GM21515 (cell line): ENCODE measurements at regions not wholly inside any gene's neighbourhood (a gene's known extent, or its start where the extent isn't known, plus 50 kb on each side); places are given as distances from the start of the nearest gene placed in this dataset.

Experiments
- ATAC-seq: cut with Tn5 transposase; IDR thresholded peaks from one replicate; pipeline ENCODE4 v1.9.1; 2021; ENCODE audit not compliant: unreplicated experiment

- ATAC-seq, result no peak
Observed at GRCh38 chr2:34070196-34070595, 471.1 kb upstream of the FAM98A start.

DNA sequence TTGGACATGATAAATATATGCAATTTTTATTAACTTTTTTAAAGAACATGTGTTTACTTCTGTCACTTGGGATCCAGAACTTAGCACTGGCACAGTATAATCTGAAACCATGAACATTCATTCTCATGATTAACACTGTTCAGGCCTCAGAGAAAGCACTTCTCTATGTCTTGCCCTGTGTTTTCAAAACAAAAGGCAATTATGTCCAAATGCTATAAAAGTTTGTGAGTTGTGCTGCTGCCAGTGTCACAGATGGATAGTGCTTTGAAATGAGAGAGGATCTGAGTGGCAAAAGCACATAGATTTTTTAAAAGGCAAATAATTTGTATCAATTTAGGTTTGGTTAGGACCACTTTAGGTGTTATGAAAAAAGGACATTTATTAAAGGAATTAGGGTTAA is 470.5 kb upstream of the FAM98A start:
- ATAC-seq, result no peak

DNA sequence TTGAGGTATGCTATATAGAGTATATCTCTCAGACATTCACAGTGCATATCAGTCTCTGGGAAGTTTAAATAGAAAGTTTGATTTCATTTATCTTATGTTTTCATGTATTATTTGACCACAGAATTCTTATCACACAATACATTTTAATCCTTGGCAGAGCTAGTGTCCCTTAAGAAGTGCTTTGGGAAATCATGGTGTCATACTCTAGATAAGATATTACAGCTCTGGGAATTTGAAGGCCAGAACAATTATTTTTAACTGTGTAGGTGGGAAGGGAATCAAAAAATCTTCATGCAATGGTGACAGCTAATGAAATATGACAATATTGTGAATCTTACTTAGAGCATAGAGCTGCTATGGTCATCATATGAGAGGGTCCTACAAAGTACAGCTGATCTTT is 451.3 kb upstream of the FAM98A start:
- ATAC-seq, result no peak

DNA sequence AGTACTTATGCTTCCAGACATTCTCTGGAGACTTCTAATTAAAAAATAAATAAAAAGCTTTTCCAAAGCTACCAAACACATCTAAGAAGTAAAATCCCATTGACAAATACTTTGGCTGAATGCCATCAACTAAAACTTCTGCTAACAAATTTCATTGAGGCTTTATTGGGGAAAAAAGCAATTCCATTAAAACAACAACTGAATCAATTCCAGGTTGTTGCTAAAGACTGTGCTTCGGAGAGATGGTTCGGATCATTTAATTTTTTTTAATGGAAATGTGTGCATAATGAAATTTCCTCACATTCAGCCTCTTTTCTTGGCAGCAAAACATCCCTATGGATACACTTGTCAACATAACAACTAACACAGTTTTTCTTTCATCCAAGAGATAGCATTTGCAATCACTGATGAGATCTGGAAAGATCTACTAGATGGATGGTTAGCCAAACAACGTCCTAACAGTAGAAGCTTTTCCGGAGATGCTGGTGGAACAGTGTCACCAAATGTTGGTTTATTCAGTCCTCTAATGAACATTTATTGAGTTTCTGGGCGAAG is 446.1 kb upstream of the FAM98A start:
- ATAC-seq, result no peak

- ATAC-seq, result no peak
Observed at GRCh38 chr2:34037886-34038285, 438.8 kb upstream of the FAM98A start.

- ATAC-seq, result no peak
Observed at GRCh38 chr2:34037157-34037556, 438.1 kb upstream of the FAM98A start.

DNA sequence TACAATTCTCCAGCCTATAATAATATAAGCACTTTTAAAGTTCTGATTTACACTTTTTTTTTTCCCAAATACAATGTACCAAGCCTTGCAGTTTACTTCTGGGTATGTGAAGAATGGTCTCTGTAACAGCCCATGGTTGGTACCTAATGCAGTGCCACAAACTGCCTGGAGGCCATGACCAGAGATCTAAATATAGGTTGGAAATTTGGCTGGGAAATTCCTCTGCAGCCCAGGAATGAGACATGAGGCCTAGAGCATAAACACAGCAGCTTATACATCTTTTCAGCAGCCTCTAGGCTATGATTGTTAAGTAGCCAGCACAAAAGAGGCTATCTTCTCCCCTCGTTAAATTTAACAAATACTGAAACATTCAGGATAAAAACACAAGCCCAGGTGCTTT is 432.0 kb upstream of the FAM98A start:
- no peak for ATAC-seq

DNA sequence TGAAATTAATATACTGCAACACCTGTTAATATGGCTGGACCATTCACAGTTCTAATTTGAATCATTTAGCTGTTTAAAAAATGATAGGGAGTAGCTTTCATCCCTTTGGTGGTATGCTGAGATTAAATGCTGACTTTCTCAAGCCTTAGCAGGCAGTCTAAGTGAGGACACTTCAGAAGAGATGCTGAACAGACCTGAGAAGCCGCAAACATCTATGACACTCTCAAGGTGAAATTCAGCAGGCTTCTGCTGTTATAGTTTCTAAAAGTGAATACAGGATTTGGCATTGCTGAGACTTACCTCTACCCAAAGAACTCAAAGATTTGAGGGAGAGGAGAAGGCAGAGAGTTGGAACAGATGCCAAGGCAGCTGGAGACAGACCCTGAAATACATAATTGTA is 431.2 kb upstream of the FAM98A start:
- no peak for ATAC-seq

DNA sequence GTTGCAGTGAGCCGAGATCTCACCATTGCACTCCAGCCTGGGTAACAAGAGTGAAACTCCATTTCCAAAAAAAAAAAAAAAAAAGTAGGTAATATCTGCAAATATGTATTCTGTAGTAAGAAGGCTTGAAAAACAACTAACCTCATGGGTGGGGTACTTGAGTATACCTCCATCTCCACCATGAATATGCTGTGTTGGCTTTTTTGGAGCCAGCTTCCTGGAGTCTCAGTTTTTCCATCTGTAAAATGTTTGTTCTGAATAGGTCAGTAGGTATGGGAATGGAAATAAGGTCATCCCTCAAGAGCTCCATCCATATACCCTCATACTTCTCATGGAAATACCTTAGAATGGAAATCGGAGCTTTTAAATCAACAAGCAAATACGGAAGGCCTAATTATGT is 430.0 kb upstream of the FAM98A start:
- no peak for ATAC-seq

DNA sequence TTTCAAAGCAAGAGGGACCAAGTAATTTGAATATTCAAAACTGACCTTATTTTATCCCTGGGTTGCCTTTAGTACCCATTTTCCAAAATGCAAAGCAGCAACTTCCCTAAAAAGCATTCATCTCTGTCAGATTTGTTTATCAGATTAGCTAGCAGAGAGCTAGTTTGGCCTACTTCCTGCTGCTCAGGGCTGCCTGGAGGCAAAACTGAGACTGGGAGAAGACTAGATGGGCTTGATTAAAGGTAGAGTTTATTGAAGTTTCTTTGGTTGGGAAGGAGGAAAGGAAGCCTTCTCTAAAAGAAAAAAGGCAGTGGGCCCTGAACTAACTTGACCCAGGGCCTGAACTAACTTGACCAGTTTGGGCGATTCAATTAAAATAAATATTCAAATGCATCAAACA is 426.1 kb upstream of the FAM98A start:
- no peak for ATAC-seq

DNA sequence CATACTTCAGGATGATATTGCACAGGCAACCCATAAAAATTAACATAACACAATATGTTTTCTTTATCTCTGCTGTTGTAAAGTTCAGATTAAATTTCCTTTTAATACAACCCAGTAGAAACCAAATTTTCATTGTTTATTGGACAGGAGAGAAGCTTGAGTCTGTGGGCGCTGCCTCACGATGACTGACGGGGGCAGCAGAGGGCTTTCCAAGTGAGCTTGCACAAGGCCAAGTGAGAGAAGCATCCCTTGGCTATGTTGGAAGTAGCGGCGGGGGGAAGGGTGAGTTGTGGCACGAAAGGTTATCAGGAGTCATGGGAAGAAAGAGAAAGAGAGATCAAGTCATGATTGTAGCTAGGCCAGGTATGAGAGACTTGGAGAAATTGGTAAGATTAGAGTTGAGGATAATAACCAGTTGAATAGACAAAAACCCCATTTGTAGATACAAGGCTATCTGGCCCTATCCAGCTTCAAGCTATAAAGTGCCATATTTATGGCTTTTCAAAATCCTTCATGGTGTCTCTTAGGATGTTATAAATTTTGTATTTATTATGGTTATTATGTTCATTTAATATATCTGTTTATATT is 413.7 kb upstream of the FAM98A start:
- peak; percentile 61 for ATAC-seq

DNA sequence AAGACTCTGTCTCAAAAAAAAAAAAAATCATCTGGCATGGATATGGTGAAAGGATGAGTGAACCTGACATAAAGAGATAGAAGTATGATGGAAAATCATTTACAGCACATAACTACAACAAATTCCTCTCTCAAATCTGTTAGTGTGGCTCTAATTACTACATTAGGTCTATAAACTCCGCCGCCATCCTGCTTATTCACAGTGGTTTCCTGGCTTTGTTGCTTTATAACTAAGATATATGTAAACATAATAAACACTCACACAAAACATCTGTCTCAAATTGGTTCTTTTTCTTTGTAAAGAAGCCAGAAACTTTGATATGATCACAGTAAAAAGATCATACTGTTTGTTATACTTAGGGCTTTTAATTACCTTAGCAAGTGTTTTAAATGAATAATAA is 412.6 kb upstream of the FAM98A start:
- no peak for ATAC-seq

- no peak for ATAC-seq
Observed at GRCh38 chr2:34005901-34006300, 406.8 kb upstream of the FAM98A start.

- no peak for ATAC-seq
Observed at GRCh38 chr2:34004936-34005335, 405.8 kb upstream of the FAM98A start.

GRCh38 chr2:34003795-34004194 is 404.7 kb upstream of the FAM98A start:
- ATAC-seq, result no peak

GRCh38 chr2:34001557-34001956 is 402.5 kb upstream of the FAM98A start:
- ATAC-seq, result no peak

- no peak for ATAC-seq
Observed at GRCh38 chr2:33984131-33984530, 385.0 kb upstream of the FAM98A start.

DNA sequence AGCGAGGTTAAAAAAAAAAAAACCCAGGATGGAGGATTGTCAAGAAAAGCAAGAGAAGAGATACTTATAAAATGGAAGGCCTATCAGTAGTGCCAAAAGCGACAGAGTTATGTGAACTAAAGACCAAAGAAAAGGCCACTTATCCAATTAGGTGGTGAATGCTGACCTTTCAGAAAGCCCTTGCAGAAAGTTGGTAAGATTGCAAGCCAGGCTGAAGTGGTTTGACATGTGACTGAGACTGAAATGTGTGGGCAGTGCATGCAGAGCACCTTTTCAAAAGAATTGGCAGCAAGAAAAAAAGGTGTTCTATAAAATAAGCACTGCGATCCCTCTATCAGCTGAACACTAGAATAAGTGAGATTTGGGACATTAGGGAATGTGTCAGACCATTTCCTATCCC is 379.4 kb upstream of the FAM98A start:
- no peak for ATAC-seq

DNA sequence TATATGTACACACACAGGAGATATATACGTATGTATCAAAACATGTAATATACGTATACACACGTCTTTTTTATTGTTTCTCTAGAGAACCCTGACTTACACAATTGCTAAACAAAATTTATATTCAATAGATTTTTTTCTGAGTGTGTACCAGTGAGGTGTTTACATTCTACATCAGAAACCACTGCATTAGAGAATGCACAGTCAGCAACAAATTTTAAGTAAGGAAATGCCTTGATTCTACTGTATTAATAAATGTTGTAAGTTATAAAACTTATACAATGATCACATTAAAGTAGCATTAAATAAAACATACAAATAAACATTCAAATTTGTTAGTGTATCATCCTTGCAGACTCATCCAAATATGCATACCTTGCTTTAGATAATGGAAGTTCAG is 376.4 kb upstream of the FAM98A start:
- no peak for ATAC-seq

- ATAC-seq, result no peak
Observed at GRCh38 chr2:33967103-33967502, 368.0 kb upstream of the FAM98A start.

DNA sequence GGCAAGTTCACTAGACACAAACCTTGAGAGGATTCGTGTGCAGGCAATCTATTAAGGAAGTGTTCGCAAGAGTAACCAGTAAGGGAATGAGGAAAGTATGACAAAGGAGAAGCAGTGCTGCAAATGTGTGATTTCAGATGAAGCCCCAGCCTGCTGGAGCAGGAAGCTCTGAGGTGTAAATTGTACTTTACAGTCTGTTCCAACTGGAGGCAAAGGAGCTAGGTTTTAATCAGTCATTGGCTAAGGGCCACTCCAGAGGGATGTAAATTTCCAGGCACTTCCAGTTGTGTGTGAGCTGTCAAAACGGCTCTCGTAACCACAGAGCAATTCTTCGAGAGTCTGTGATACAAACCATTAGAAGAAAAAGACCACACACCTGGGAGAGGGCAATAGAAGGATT is 359.5 kb upstream of the FAM98A start:
- ATAC-seq, result no peak

DNA sequence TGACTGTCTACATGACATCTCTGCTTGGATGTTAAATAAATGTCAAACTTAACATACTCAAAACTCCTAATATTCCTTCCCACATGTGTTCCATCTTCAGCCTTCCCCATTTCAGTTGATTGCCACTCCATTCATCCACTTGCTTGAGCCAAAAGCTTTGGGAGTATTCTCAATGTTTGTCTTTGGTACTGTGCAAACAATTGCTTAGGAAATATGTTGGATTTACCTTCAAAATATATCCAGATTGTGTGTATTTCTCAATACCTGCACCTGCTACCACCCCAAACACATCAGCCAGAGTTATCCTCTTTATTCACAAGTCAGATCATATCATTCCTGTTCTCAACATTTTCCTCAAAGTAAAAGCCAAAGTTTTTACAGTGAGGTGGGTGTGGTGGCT is 350.3 kb upstream of the FAM98A start:
- no peak for ATAC-seq

GRCh38 chr2:33946193-33946592 is 347.1 kb upstream of the FAM98A start:
- ATAC-seq, result no peak
